GM12892 (cell line): ENCODE measurements at regions not wholly inside any gene's neighbourhood (a gene's known extent, or its start where the extent isn't known, plus 50 kb on each side); places are given as distances from the start of the nearest gene placed in this dataset.

Source experiments
- POLR2A ChIP-seq: IDR thresholded peaks from 2 replicates; pipeline ENCODE4 v1.6.1; 2011; ENCODE audit warnings: low read depth, low read length, control low read depth
- POLR2AphosphoS5 ChIP-seq: IDR thresholded peaks from 2 replicates; pipeline ENCODE4 v1.6.1; 2011; ENCODE audit warnings: low read depth, low read length, control low read depth

DNA sequence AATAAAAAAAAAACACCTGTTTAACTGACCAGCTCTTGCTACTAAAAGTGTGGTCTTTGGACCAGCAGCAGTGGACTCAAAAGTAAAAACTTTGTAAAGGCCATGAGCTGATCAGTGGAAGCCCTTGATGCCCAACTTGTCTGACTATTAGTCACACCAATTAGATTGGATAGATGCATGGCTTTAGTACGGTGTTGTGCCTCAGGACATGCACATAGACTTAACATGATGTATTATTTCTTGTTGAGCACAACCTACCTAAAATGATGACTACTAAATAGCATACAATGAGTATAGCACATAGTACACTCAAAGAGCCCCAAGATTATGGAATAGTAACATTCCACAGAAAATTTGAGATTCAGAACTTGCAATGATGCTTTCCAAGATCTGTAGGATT is 95.1 kb upstream of the FIBIN start:
- TF ChIP-seq POLR2AphosphoS5 (no peak), POLR2A (no peak)
